CD4-positive, CD25-positive, alpha-beta regulatory T cell (primary cell): ENCODE measurements at regions not wholly inside any gene's neighbourhood (a gene's known extent, or its start where the extent isn't known, plus 50 kb on each side); places are given as distances from the start of the nearest gene placed in this dataset.

Source experiments
- ATAC-seq, 2 donors: fragments of 150-1000 bp; cut with Tn5 transposase; one replicate each; pipeline ENCODE4 v1.10.0; 2021; ENCODE audit warnings: low read depth in 2 of 2, moderate number of reproducible peaks in 2 of 2, moderate library complexity in 1 of 2
- DNase-seq, 3 donors: peaks; one replicate each; pipeline versions ENCODE4 v3.0.0 to v3.0.0-alpha.2; 2012 to 2022; ENCODE audit warnings: mixed read lengths in 1 of 3
- H3K27ac ChIP-seq: one replicate; pipeline ENCODE4 v1.7.0; 2013; ENCODE audit warnings: mild to moderate bottlenecking, low read length; ENCODE audit not compliant: insufficient read depth, poor library complexity, severe bottlenecking
- H3K27me3 ChIP-seq: one replicate; pipeline ENCODE4 v1.7.0; 2013; ENCODE audit warnings: low read length; ENCODE audit not compliant: control insufficient read depth, insufficient read depth
- H3K36me3 ChIP-seq: one replicate; pipeline ENCODE4 v1.7.0; 2013; ENCODE audit warnings: mild to moderate bottlenecking, low read length, moderate library complexity; ENCODE audit not compliant: control insufficient read depth, insufficient read depth
- H3K4me1 ChIP-seq: 2 replicates; pipeline ENCODE4 v1.7.0; 2013; ENCODE audit warnings: mild to moderate bottlenecking, low read length; ENCODE audit not compliant: insufficient read depth, control insufficient read depth, poor library complexity, severe bottlenecking
- H3K4me3 ChIP-seq: one replicate; pipeline ENCODE4 v1.7.0; 2013; ENCODE audit warnings: low read depth, mild to moderate bottlenecking, low read length, moderate library complexity
- H3K9me3 ChIP-seq, 2 experiments: 1 replicate in 1 of 2; 2 replicates in 1 of 2; pipeline ENCODE4 v1.7.0; 2013; ENCODE audit warnings: low read length in 2 of 2, mild to moderate bottlenecking in 1 of 2, moderate library complexity in 1 of 2; ENCODE audit not compliant: control insufficient read depth in 2 of 2
- H3K27ac Mint-ChIP-seq, 3 donors: one replicate each; pipeline ENCODE4 v1.8.0; 2020 to 2022; ENCODE audit warnings: mild to moderate bottlenecking in 3 of 3, mixed read lengths in 3 of 3, moderate library complexity in 2 of 3
- H3K27me3 Mint-ChIP-seq: one replicate; pipeline ENCODE4 v1.8.0; 2022; ENCODE audit warnings: mild to moderate bottlenecking, mixed read lengths
- H3K36me3 Mint-ChIP-seq: one replicate; pipeline ENCODE4 v1.8.0; 2020; ENCODE audit warnings: mixed read lengths
- H3K4me1 Mint-ChIP-seq, 4 donors: one replicate each; pipeline ENCODE4 v1.8.0; 2020 to 2022; ENCODE audit warnings: mixed read lengths in 4 of 4, mild to moderate bottlenecking in 1 of 4
- H3K4me3 Mint-ChIP-seq, 4 donors: one replicate each; pipeline ENCODE4 v1.8.0; 2020 to 2022; ENCODE audit warnings: mild to moderate bottlenecking in 4 of 4, mixed read lengths in 4 of 4, moderate library complexity in 3 of 4
- H3K9me3 Mint-ChIP-seq, 7 donors: one replicate each; pipeline ENCODE4 v1.8.0; 2020 to 2022; ENCODE audit warnings: mixed read lengths in 7 of 7, mild to moderate bottlenecking in 3 of 7, moderate library complexity in 2 of 7

GRCh38 chr9:38284039-38284575, 108.4 kb upstream of the ALDH1B1 start:
- Mint-ChIP-seq H3K36me3 (no peaks in the 10 kb centered on the region), H3K4me1 (peaks cover 0 to 5% (median 2%) of the 10 kb centered on the region in 4 donors), H3K27ac (no peak overlapping the region), H3K4me3 (no peak overlapping the region), H3K9me3 (peaks cover 0 to 2% (median 0%) of the 10 kb centered on the region in 7 donors), H3K27me3 (no peaks in the 10 kb centered on the region)
- no peaks in the 10 kb centered on the region for H3K4me1 ChIP-seq
- no peaks in the 10 kb centered on the region for H3K27me3 ChIP-seq
- no peak for ATAC-seq
- H3K4me3 ChIP-seq = no peak overlapping the region
- H3K9me3 ChIP-seq = no peaks in the 10 kb centered on the region
- no peak for DNase-seq
- H3K36me3 ChIP-seq = no peaks in the 10 kb centered on the region
- no peak overlapping the region for H3K27ac ChIP-seq

- Mint-ChIP-seq H3K36me3 (no peaks in the 10 kb centered on the region), H3K27ac (no peak overlapping the region), H3K9me3 (peaks cover 0 to 2% (median 0%) of the 10 kb centered on the region in 7 donors), H3K4me3 (no peak overlapping the region), H3K4me1 (peaks cover 0 to 18% (median 8%) of the 10 kb centered on the region in 4 donors), H3K27me3 (no peaks in the 10 kb centered on the region)
- Histone ChIP-seq H3K9me3 (no peaks in the 10 kb centered on the region), H3K27me3 (no peaks in the 10 kb centered on the region), H3K36me3 (no peaks in the 10 kb centered on the region), H3K4me1 (peaks cover 8% of the 10 kb centered on the region), H3K27ac (no peak overlapping the region), H3K4me3 (no peak overlapping the region)
- ATAC-seq (no peak), DNase-seq (no peak)
Measured at GRCh38 chr9:38282756-38283155, 109.7 kb upstream of the ALDH1B1 start.

DNA sequence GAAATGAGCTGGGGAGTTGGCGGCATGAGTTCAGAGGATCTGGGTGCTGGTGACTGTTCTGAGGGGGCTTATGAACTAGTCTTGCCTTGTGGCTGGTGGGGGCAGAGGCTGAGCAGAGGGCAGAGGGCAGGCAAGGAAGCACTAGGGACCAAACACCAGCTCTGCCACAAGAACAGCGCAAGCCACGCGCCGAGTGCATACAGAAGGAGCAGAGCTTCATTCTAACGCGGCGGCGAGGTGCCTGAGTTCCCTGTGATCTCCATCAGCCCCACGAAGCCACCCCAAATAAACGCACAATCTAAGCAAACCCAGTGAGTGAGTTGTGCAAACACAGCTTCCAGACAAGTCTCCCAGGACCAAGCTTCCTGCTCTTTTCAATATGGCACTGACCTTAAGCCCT, 110.6 kb upstream of the ALDH1B1 start:
- Histone ChIP-seq H3K27ac (no peak overlapping the region), H3K4me3 (no peak overlapping the region), H3K9me3 (no peaks in the 10 kb centered on the region), H3K27me3 (no peaks in the 10 kb centered on the region), H3K4me1 (peaks cover 8% of the 10 kb centered on the region), H3K36me3 (no peaks in the 10 kb centered on the region)
- Mint-ChIP-seq H3K27me3 (no peaks in the 10 kb centered on the region), H3K27ac (no peak overlapping the region), H3K4me1 (peaks cover 0 to 22% (median 8%) of the 10 kb centered on the region in 4 donors), H3K36me3 (no peaks in the 10 kb centered on the region), H3K9me3 (peaks cover 0 to 2% (median 0%) of the 10 kb centered on the region in 7 donors), H3K4me3 (no peak overlapping the region)
- DNase-seq (no peak), ATAC-seq (no peak)

DNA sequence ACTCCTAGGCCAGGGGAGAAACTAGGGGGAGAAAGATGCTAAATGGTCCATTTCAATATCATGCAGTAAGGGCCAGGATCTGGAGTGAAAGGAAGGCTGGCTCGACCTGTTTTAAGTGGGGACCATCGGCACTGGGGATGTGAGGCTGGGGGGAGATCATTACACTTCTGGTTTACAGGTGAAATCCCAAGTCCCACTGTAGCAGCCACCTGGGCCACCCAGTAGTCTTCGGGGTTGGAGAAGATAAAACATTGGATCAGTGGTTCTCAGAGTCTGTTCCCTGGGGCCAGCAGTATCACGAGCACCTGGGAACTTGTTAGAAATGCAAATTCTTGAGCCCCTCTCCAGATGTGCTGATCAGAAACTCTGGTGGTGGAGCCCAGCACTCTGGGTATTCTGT, 111.3 kb upstream of the ALDH1B1 start:
- no peak overlapping the region for H3K27ac Mint-ChIP-seq
- H3K9me3 ChIP-seq = no peaks in the 10 kb centered on the region
- no peaks in the 10 kb centered on the region for H3K36me3 Mint-ChIP-seq
- H3K4me3 Mint-ChIP-seq = no peak overlapping the region
- no peaks in the 10 kb centered on the region for H3K27me3 ChIP-seq
- DNase-seq (no peak), ATAC-seq (no peak)
- H3K9me3 Mint-ChIP-seq = peaks cover 0 to 2% (median 0%) of the 10 kb centered on the region in 7 donors
- peaks cover 8% of the 10 kb centered on the region for H3K4me1 ChIP-seq
- no peaks in the 10 kb centered on the region for H3K27me3 Mint-ChIP-seq
- H3K36me3 ChIP-seq = no peaks in the 10 kb centered on the region
- H3K27ac ChIP-seq = no peak overlapping the region
- H3K4me1 Mint-ChIP-seq = peaks cover 0 to 22% (median 8%) of the 10 kb centered on the region in 4 donors
- no peak overlapping the region for H3K4me3 ChIP-seq

- Mint-ChIP-seq H3K27ac (peak overlapping the region in 1 of 3 donors; percentile 79), H3K36me3 (no peaks in the 10 kb centered on the region), H3K27me3 (no peaks in the 10 kb centered on the region), H3K4me1 (peaks cover 0 to 22% (median 8%) of the 10 kb centered on the region in 4 donors), H3K4me3 (no peak overlapping the region), H3K9me3 (peaks cover 0 to 2% (median 0%) of the 10 kb centered on the region in 7 donors)
- Histone ChIP-seq H3K27ac (no peak overlapping the region), H3K9me3 (no peaks in the 10 kb centered on the region), H3K36me3 (no peaks in the 10 kb centered on the region), H3K4me1 (peaks cover 8% of the 10 kb centered on the region), H3K27me3 (no peaks in the 10 kb centered on the region), H3K4me3 (no peak overlapping the region)
- ATAC-seq (no peak), DNase-seq (no peak)
Measured at GRCh38 chr9:38280251-38280800, 112.2 kb upstream of the ALDH1B1 start.

DNA sequence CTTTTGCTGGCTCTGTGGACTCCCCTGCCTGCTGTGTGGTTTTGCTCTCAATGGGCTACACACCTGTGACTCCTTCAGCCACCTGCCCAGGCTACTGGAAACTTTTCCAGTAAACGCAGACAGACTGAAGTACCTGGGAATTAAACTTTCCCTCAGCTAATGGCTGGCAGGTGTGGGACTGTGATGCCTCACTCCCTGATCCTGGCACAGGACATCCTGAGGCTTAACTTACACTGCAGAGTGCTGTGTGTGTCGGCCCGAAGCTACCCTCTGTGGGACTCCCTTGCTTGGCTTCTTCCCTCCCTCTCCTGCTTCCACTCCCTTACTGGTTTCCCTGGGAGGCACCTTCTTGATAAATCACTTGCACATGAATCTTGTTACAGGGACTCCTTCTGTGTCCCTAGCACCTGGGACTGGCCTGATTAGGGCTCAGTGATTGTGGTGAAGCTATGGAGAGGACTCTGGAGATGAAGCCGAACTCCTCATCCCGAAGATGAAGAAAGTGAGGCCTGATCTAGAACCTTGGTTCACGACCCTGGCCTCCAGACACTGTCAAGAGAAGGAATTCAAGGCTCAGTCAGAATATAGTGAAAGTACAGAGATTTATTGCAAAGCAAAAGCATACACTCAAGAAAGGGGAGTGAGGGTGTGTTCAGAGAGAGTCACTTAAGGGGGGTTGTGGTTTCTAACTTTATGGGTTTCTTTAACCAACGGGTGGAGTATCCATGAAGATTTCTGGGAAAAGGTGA, 113.4 kb upstream of the ALDH1B1 start:
- peaks cover 8% of the 10 kb centered on the region for H3K4me1 ChIP-seq
- H3K36me3 ChIP-seq = no peaks in the 10 kb centered on the region
- Mint-ChIP-seq H3K27ac (peak overlapping the region in 1 of 3 donors; percentile 68), H3K36me3 (no peaks in the 10 kb centered on the region), H3K9me3 (peaks cover 0 to 2% (median 0%) of the 10 kb centered on the region in 7 donors), H3K27me3 (no peaks in the 10 kb centered on the region), H3K4me1 (peaks cover 0 to 22% (median 8%) of the 10 kb centered on the region in 4 donors), H3K4me3 (peak overlapping the region in 1 of 4 donors; percentile 53)
- ATAC-seq = no peak
- H3K4me3 ChIP-seq = no peak overlapping the region
- H3K27ac ChIP-seq = no peak overlapping the region
- H3K27me3 ChIP-seq = no peaks in the 10 kb centered on the region
- DNase-seq = no peak
- no peaks in the 10 kb centered on the region for H3K9me3 ChIP-seq

GRCh38 chr9:38278457-38278856, 114.0 kb upstream of the ALDH1B1 start:
- no peak overlapping the region for H3K27ac ChIP-seq
- no peaks in the 10 kb centered on the region for H3K36me3 ChIP-seq
- H3K27me3 ChIP-seq = no peaks in the 10 kb centered on the region
- peak overlapping the region; percentile 26 for H3K4me3 ChIP-seq
- ATAC-seq = peak in 1 of 2 donors; percentile 24
- Mint-ChIP-seq H3K4me3 (peak overlapping the region in 2 of 4 donors; percentile 53 to 78), H3K27me3 (no peaks in the 10 kb centered on the region), H3K36me3 (no peaks in the 10 kb centered on the region), H3K9me3 (peaks cover 0 to 2% (median 0%) of the 10 kb centered on the region in 7 donors), H3K4me1 (peaks cover 0 to 22% (median 8%) of the 10 kb centered on the region in 4 donors), H3K27ac (peak overlapping the region in 1 of 3 donors; percentile 68)
- peaks cover 8% of the 10 kb centered on the region for H3K4me1 ChIP-seq
- no peaks in the 10 kb centered on the region for H3K9me3 ChIP-seq
- DNase-seq = peak in 1 of 3 donors; percentile 39
